HFFc6 (cell line): ENCODE measurements at regions not wholly inside any gene's neighbourhood (a gene's known extent, or its start where the extent isn't known, plus 50 kb on each side); places are given as distances from the start of the nearest gene placed in this dataset.

ENCODE experiments used
- DNase-seq: peaks from one replicate; pipeline ENCODE4 v3.0.0-alpha.2; 2018
- H3K27ac Mint-ChIP-seq: 2 replicates; pipeline ENCODE4 v1.8.0; 2020; ENCODE audit warnings: mild to moderate bottlenecking, mixed read lengths
- H3K27me3 Mint-ChIP-seq: 2 replicates; pipeline ENCODE4 v1.8.0; 2021; ENCODE audit warnings: mild to moderate bottlenecking, moderate library complexity, mixed read lengths; ENCODE audit not compliant: insufficient read depth
- H3K36me3 Mint-ChIP-seq: 2 replicates; pipeline ENCODE4 v1.8.0; 2021; ENCODE audit warnings: low read depth, mixed read lengths
- H3K4me1 Mint-ChIP-seq: 2 replicates; pipeline ENCODE4 v1.8.0; 2020; ENCODE audit warnings: low read depth, mixed read lengths
- H3K4me3 Mint-ChIP-seq: 2 replicates; pipeline ENCODE4 v1.8.0; 2020; ENCODE audit warnings: mild to moderate bottlenecking, moderate library complexity, mixed read lengths
- H3K9me3 Mint-ChIP-seq: 2 replicates; pipeline ENCODE4 v1.8.0; 2020; ENCODE audit warnings: mild to moderate bottlenecking, mixed read lengths
- CTCF ChIP-seq: fragments of 200-600 bp; sonication (generic); IDR thresholded peaks from 2 replicates; pipeline ENCODE4 v1.5.0; 2021; ENCODE audit warnings: antibody characterized with exemption, mild to moderate bottlenecking

- H3K4me1 Mint-ChIP-seq, result no peaks in the 10 kb centered on the region
- DNase-seq, result no peak
- no peak for TF ChIP-seq CTCF
- H3K27ac Mint-ChIP-seq, result no peak overlapping the region
- H3K36me3 Mint-ChIP-seq, result no peaks in the 10 kb centered on the region
- peaks cover 24% of the 10 kb centered on the region for H3K9me3 Mint-ChIP-seq
- no peaks in the 10 kb centered on the region for H3K27me3 Mint-ChIP-seq
- H3K4me3 Mint-ChIP-seq, result no peak overlapping the region
Measured at GRCh38 chr3:22585504-22585903, 617.6 kb upstream of the UBE2E2 start.

GRCh38 chr3:22585911-22586310 is 617.2 kb upstream of the UBE2E2 start:
- H3K27ac Mint-ChIP-seq, result no peak overlapping the region
- no peaks in the 10 kb centered on the region for H3K27me3 Mint-ChIP-seq
- peaks cover 23% of the 10 kb centered on the region for H3K9me3 Mint-ChIP-seq
- TF ChIP-seq CTCF, result no peak
- no peak for DNase-seq
- H3K36me3 Mint-ChIP-seq, result no peaks in the 10 kb centered on the region
- H3K4me3 Mint-ChIP-seq, result no peak overlapping the region
- H3K4me1 Mint-ChIP-seq, result no peaks in the 10 kb centered on the region

GRCh38 chr3:22587446-22587845 is 615.7 kb upstream of the UBE2E2 start:
- Mint-ChIP-seq H3K9me3 (peaks cover 19% of the 10 kb centered on the region), H3K36me3 (no peaks in the 10 kb centered on the region), H3K4me1 (no peaks in the 10 kb centered on the region), H3K27me3 (no peaks in the 10 kb centered on the region), H3K4me3 (no peak overlapping the region), H3K27ac (no peak overlapping the region)
- DNase-seq, result no peak
- TF ChIP-seq CTCF, result no peak

GRCh38 chr3:22593638-22594037 is 609.5 kb upstream of the UBE2E2 start:
- DNase-seq, result no peak
- Mint-ChIP-seq H3K27ac (no peak overlapping the region), H3K4me1 (no peaks in the 10 kb centered on the region), H3K9me3 (peaks cover 42% of the 10 kb centered on the region), H3K36me3 (peaks cover 6% of the 10 kb centered on the region; the same call in 1 of the 2 replicates), H3K27me3 (no peaks in the 10 kb centered on the region), H3K4me3 (no peak overlapping the region)
- TF ChIP-seq CTCF, result no peak

GRCh38 chr3:22594990-22595389 is 608.1 kb upstream of the UBE2E2 start:
- no peak for TF ChIP-seq CTCF
- Mint-ChIP-seq H3K4me1 (no peaks in the 10 kb centered on the region), H3K27me3 (no peaks in the 10 kb centered on the region), H3K27ac (no peak overlapping the region), H3K36me3 (peaks cover 6% of the 10 kb centered on the region; the same call in 1 of the 2 replicates), H3K9me3 (peaks cover 41% of the 10 kb centered on the region), H3K4me3 (no peak overlapping the region)
- no peak for DNase-seq

GRCh38 chr3:22606461-22606860 is 596.7 kb upstream of the UBE2E2 start:
- no peaks in the 10 kb centered on the region for H3K36me3 Mint-ChIP-seq
- DNase-seq, result no peak
- no peak overlapping the region for H3K4me3 Mint-ChIP-seq
- no peak overlapping the region for H3K27ac Mint-ChIP-seq
- H3K4me1 Mint-ChIP-seq, result no peaks in the 10 kb centered on the region
- H3K9me3 Mint-ChIP-seq, result peaks cover 13% of the 10 kb centered on the region
- H3K27me3 Mint-ChIP-seq, result peaks cover 3% of the 10 kb centered on the region; the same call in 1 of the 2 replicates
- no peak for TF ChIP-seq CTCF
